ENCODE measurements at regions not wholly inside any gene's neighbourhood (a gene's known extent, or its start where the extent isn't known, plus 50 kb on each side); places are given as distances from the start of the nearest gene placed in this dataset.
"Not testable (repeated sequence)": the region's sequence is repeated elsewhere in the genome, so short reads cannot be mapped to it uniquely, and the experiment has no call there.

DNA sequence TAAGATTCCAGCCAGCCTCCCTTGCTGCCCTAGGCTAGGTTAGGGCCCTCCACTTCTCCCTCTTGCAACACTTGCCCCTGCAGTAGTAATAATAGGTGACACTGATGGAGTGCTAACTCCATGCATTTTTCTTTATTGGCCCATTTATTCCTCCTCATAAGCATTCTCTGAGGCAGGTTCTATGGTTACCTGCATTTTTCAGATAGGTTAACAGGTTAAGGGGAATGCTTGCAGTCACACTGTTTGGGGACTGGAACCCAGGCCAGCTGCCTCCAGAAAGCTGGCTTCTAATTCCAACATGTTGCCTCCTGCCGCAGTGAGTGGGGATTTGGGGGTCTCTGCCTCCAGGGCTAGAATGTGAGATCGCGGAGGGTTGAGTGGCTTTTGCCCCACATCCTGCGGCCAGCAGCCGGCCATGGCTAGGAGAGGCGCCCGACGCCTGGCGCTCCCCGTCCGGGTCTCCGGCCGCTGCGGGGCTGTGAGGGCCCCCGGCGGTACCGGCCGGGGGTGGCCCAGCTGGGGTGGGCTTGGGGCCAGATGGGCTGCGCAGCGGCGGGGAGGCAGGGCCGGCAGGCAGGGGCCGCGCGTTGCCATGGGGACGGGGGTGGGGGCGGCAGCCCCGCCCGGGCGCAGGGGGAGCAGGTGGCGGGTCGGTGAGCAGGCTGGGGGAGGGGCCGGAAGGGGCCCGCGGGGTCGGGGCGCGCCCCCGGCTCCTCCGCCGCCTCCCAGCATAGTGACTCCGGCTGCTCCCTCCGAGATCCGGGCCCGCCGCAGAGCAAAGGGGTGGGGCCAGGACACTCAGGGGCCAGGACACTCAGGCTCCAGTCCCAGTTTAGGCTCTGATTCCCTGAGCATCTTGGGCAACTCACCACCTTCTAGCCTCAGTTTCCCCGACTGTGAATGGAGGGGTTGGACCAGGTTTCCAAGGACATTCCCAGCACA is 68.4 kb upstream of the SSBP3 start:
- FAIRE-seq (no peak), DNase-seq (ENCODE audit: insufficient read length, low spot score) (no peak)
- TF ChIP-seq, protein P1, sequence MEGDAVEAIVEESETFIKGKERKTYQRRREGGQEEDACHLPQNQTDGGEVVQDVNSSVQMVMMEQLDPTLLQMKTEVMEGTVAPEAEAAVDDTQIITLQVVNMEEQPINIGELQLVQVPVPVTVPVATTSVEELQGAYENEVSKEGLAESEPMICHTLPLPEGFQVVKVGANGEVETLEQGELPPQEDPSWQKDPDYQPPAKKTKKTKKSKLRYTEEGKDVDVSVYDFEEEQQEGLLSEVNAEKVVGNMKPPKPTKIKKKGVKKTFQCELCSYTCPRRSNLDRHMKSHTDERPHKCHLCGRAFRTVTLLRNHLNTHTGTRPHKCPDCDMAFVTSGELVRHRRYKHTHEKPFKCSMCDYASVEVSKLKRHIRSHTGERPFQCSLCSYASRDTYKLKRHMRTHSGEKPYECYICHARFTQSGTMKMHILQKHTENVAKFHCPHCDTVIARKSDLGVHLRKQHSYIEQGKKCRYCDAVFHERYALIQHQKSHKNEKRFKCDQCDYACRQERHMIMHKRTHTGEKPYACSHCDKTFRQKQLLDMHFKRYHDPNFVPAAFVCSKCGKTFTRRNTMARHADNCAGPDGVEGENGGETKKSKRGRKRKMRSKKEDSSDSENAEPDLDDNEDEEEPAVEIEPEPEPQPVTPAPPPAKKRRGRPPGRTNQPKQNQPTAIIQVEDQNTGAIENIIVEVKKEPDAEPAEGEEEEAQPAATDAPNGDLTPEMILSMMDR (IDR thresholded peaks at IDR 0.05; ENCODE audit: insufficient read depth, missing control alignments), result no peak

DNA sequence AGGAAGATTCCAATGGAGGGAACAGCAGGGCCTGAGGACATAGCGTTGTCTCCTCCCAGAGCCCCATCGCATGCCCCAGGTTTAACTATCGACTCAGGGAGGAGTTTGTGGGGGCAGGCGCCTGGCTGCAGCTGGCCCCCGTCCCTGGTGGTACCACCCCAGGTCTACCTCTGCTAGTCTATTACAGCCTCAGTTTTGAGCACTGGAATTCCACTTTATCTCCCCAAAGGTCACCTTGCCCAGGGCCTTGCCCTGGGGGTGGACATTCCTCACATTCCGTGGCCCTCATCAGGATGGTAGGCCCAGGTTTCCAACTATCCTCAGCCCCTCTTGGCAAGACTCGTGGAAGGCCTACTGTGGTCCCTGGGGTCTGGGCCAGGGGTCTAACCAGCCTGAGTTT is 65.4 kb upstream of the SSBP3 start:
- DNase-seq (ENCODE audit: insufficient read length, low spot score) (no peak), FAIRE-seq (no peak)
- TF ChIP-seq, protein P1 (IDR thresholded peaks at IDR 0.05; ENCODE audit: insufficient read depth, missing control alignments), result no peak

DNA sequence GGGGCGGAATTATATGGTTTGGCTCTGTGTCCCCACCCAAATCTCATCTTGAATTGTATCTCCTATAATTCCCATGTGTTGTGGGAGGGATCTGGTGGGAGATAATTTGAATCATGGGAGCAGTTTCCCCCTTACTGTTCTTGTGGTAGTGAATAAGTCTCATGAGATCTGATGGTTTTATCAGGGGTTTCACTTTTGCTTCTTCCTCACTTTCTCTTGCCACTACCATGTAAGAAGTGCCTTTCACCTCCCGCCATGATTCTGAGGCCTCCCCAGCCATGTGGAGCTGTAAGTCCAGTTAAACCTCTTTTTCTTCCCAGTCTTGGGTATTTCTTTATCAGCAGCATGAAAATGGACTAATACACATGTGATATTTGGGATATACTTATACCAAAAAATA is 63.2 kb upstream of the SSBP3 start:
- not testable (repeated sequence) for FAIRE-seq; DNase-seq (ENCODE audit: insufficient read length, low spot score)

DNA sequence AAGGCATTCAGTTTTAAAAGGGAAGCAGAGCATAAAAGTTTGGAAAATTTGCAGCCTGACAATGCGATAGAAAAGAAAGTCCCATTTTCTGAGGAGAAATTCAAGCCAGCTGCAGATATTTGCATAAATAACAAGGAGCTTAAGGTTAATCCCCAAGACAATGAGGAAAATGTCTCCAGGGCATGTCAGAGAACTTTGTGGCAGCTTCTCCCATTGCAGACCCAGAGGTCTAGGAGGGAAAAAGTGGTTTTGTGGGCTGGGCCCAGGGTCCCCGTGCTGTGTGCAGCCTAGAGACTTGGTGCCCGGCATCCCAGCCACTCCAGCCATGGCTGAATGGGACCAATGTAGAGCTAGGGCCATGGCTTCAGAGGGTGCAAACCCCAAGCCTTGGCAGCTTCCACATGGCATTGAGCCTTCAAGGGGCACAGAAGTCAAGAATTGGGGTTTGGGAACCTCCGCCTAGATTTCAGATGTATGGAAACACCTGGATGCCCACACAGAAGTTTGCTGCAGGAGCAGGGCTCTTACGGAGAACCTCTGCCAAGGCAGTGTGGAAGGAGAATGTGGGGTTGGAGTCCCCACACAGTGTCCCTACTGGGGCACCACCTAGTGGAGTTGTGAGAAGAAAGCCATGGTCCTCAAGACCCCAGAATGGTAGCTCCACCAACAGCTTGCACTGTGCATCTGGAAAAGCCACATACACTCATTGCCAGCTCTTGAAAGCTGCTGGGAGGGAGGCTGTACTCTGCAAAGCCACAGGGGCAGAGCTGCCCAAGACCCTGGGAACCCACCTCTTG is 62.3 kb upstream of the SSBP3 start:
- FAIRE-seq, result not testable (repeated sequence)

DNA sequence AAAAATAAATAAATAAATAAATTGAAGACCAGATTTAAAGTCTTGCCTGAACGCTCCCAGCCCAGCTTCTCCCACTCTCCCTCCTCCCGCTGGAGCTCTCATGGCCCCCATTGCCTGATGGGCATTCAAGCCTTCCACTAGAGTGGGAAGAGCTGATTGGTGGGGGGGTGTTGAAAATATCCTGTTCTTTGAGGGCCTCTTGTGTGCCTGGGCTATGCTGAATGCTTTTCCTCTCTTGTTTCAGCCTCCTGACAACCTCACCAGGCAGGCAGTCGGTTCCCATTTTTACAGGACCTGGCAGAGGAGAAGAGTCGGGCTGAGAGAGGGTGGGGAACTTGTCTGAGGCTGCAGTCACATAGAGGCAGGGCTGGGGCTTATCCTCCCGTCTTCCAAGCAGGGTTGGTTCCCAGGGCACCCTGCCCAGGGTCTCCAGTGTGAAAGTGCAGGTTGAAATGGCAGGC is 59.2 kb upstream of the SSBP3 start:
- FAIRE-seq, result no peak

More for the DNA sequence above, 62.3 kb upstream of the SSBP3 start:
- DNase-seq (ENCODE audit: insufficient read length, low spot score), result not testable (repeated sequence)

DNA sequence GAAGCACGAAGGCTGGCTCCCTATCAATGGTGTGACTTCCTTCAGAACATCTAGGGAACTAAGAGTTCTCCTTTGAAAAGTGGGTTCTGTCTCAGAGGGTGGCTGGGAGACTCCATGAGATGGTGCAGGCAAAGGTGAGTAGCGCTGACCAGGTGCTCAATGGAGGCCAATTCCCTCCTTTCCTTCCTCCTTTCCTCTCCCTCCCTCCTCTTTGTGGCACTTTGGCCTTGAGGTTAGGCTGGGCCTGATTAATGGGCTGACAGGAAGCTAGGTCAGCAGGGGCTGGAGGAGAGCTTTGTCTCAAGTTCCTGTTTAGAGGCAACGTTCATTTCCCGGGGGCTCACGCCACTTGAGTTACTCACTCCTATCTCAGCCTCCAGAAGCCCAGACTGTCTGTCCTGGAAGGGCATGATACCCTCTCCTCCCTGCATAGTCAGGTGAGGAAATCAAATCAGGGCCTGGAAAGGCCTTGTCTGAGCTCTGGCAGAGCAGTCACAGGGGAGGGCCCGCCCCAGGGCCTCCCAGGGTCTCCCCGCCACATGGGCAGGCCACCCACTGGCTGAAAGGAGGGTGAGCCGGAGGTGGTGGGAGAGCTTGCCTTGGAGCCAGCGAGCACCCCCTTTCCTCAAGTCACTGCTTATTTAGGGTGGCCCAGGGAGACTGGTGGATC is 58.4 kb upstream of the SSBP3 start:
- DNase-seq (ENCODE audit: insufficient read length, low spot score), result no peak
- TF ChIP-seq, protein P1 (IDR thresholded peaks at IDR 0.05; ENCODE audit: insufficient read depth, missing control alignments), result no peak
- no peak for FAIRE-seq

More for the DNA sequence above, 59.2 kb upstream of the SSBP3 start:
- no peak for DNase-seq (ENCODE audit: insufficient read length, low spot score)
- TF ChIP-seq, protein P1 (IDR thresholded peaks at IDR 0.05; ENCODE audit: insufficient read depth, missing control alignments), result no peak

DNA sequence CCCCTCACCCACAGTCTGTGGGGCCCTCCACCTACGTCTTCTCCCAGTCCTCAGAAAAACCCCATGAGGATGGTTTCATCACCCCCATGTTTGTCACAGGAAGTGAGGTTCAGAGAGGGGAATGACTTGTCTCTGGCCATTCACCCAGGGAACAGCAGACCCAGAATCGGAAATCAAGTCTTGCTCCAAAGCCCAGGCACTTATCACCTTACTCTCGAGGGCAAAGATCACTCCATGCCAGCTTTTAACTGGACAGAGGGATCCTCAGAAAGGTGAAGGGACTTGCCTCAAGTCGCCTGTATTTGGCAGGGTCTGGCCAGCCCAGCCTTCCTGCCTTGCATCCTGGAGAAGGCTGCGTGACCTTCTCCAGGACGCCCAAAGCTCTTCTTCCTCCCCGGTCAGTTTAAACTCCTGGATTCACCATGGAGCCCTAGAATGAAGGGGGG is 57.9 kb upstream of the SSBP3 start:
- TF ChIP-seq, protein P1 (IDR thresholded peaks at IDR 0.05; ENCODE audit: insufficient read depth, missing control alignments), result no peak
- DNase-seq (ENCODE audit: insufficient read length, low spot score), result no peak
- FAIRE-seq, result no peak
